Osteocyte (in vitro differentiated cells): ENCODE measurements at regions not wholly inside any gene's neighbourhood (a gene's known extent, or its start where the extent isn't known, plus 50 kb on each side); places are given as distances from the start of the nearest gene placed in this dataset.

Source experiments
- DNase-seq: peaks from one replicate; pipeline ENCODE4 v3.0.0; 2021; ENCODE audit warnings: mixed read lengths; ENCODE audit not compliant: unreplicated experiment; ENCODE audit errors: extremely low spot score
- H3K27ac Mint-ChIP-seq: one replicate; pipeline ENCODE4 v1.8.0; 2021; ENCODE audit warnings: mild to moderate bottlenecking, mixed read lengths; ENCODE audit not compliant: unreplicated experiment
- H3K27me3 Mint-ChIP-seq: one replicate; pipeline ENCODE4 v1.8.0; 2021; ENCODE audit warnings: mixed read lengths; ENCODE audit not compliant: unreplicated experiment
- H3K36me3 Mint-ChIP-seq: one replicate; pipeline ENCODE4 v1.8.0; 2021; ENCODE audit warnings: mixed read lengths; ENCODE audit not compliant: unreplicated experiment
- H3K4me1 Mint-ChIP-seq: one replicate; pipeline ENCODE4 v1.8.0; 2021; ENCODE audit warnings: mixed read lengths; ENCODE audit not compliant: unreplicated experiment
- H3K4me3 Mint-ChIP-seq: one replicate; pipeline ENCODE4 v1.8.0; 2021; ENCODE audit warnings: mild to moderate bottlenecking, moderate library complexity, mixed read lengths; ENCODE audit not compliant: unreplicated experiment
- H3K9me3 Mint-ChIP-seq: one replicate; pipeline ENCODE4 v1.8.0; 2021; ENCODE audit warnings: mixed read lengths; ENCODE audit not compliant: unreplicated experiment
- TF ChIP-seq, protein P1 (sequence below): fragments of 200-600 bp; sonication (generic); IDR thresholded peaks from 2 replicates; pipeline ENCODE4 v1.5.0; 2021; ENCODE audit warnings: antibody characterized with exemption, mild to moderate bottlenecking, moderate library complexity

DNA sequence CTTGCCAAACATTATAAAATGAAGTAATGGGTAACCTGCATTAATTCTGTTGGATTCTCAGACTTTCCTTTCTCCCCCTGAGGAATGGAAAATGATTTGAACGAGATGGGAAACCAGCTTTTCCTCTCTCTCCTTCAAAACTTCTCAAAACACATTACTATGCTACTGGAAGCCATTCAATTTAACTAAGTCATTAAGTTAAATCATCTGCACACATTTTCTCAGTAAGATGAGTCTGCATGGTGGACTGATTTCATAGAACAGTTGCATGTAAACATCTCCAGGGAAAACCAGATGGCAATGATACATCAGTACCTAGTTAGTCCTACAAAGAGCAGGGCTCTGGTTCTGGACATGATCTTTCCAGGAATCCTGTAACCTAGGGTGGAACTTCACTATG, 59.9 kb downstream of the BMP4 start:
- Mint-ChIP-seq H3K27ac (no peak overlapping the region), H3K9me3 (no peaks in the 10 kb centered on the region), H3K4me3 (no peak overlapping the region), H3K36me3 (no peaks in the 10 kb centered on the region), H3K27me3 (no peaks in the 10 kb centered on the region), H3K4me1 (peaks cover 16% of the 10 kb centered on the region)
- TF ChIP-seq, protein P1, sequence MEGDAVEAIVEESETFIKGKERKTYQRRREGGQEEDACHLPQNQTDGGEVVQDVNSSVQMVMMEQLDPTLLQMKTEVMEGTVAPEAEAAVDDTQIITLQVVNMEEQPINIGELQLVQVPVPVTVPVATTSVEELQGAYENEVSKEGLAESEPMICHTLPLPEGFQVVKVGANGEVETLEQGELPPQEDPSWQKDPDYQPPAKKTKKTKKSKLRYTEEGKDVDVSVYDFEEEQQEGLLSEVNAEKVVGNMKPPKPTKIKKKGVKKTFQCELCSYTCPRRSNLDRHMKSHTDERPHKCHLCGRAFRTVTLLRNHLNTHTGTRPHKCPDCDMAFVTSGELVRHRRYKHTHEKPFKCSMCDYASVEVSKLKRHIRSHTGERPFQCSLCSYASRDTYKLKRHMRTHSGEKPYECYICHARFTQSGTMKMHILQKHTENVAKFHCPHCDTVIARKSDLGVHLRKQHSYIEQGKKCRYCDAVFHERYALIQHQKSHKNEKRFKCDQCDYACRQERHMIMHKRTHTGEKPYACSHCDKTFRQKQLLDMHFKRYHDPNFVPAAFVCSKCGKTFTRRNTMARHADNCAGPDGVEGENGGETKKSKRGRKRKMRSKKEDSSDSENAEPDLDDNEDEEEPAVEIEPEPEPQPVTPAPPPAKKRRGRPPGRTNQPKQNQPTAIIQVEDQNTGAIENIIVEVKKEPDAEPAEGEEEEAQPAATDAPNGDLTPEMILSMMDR = no peak
- DNase-seq = no peak

GRCh38 chr14:53894456-53894855, 62.2 kb downstream of the BMP4 start:
- H3K4me1 Mint-ChIP-seq = peaks cover 33% of the 10 kb centered on the region
- no peak overlapping the region for H3K27ac Mint-ChIP-seq
- no peaks in the 10 kb centered on the region for H3K27me3 Mint-ChIP-seq
- H3K4me3 Mint-ChIP-seq = no peak overlapping the region
- no peaks in the 10 kb centered on the region for H3K36me3 Mint-ChIP-seq
- no peak for DNase-seq
- H3K9me3 Mint-ChIP-seq = no peaks in the 10 kb centered on the region
- TF ChIP-seq, protein P1 = no peak

GRCh38 chr14:53893374-53893773, 63.3 kb downstream of the BMP4 start:
- Mint-ChIP-seq H3K4me3 (no peak overlapping the region), H3K4me1 (peaks cover 37% of the 10 kb centered on the region), H3K27me3 (no peaks in the 10 kb centered on the region), H3K9me3 (no peaks in the 10 kb centered on the region), H3K27ac (no peak overlapping the region), H3K36me3 (no peaks in the 10 kb centered on the region)
- DNase-seq = no peak
- TF ChIP-seq, protein P1 = no peak

GRCh38 chr14:53890611-53891101, 66.0 kb downstream of the BMP4 start:
- Mint-ChIP-seq H3K36me3 (no peaks in the 10 kb centered on the region), H3K4me3 (no peak overlapping the region), H3K27ac (no peak overlapping the region), H3K4me1 (peaks cover 40% of the 10 kb centered on the region), H3K9me3 (no peaks in the 10 kb centered on the region), H3K27me3 (no peaks in the 10 kb centered on the region)
- TF ChIP-seq, protein P1 = no peak
- no peak for DNase-seq

DNA sequence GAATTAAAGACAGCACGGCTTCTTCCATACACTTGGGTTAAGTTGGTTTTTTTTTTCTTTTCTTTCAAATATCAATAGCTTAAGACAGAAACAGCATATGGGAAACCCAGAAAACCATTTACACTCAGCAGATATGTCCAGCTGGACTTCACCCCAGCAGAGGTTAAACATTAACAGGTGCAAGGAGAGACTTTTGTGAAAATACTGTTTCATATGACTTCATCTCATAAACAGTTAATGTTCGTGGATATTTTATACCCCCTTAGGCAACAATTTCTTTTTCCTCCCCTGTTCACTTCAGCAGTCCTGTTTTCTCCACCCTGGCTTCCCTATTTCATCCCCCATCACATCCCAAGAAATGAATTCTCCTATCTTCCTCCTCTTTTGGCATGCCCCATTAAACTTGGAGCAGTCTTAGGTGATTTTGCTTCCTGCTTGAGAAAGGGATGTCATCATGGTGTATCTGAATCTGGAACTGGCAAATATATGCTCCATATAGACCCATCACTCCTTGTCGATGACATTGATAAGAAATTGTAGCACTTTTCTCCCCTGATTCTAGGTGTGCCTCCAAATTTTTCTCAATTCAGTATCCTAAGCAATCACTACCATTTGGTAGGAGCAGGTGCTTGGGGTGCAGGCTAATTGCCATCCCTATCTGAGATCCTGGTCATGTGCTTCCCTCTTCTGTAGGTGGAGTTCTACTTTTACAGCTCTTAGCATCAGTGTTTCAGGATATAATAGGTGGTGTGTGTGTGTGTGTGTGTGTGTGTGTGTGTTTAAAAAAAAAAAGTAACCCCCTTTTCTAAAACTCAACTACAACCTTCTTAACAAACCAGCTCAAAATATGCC, 67.9 kb downstream of the BMP4 start:
- peaks cover 32% of the 10 kb centered on the region for H3K4me1 Mint-ChIP-seq
- H3K36me3 Mint-ChIP-seq = no peaks in the 10 kb centered on the region
- TF ChIP-seq, protein P1 = no peak
- H3K4me3 Mint-ChIP-seq = no peak overlapping the region
- no peak overlapping the region for H3K27ac Mint-ChIP-seq
- H3K27me3 Mint-ChIP-seq = no peaks in the 10 kb centered on the region
- no peaks in the 10 kb centered on the region for H3K9me3 Mint-ChIP-seq
- no peak for DNase-seq
